ENCODE measurements at regions not wholly inside any gene's neighbourhood (a gene's known extent, or its start where the extent isn't known, plus 50 kb on each side); places are given as distances from the start of the nearest gene placed in this dataset.

GRCh38 chr13:97082461-97083207 lies 88.4 kb upstream of the OXGR1 start:
- Histone ChIP-seq H3K4me1 (ENCODE audit: insufficient read depth, low read length) (no peaks in the 10 kb centered on the region), H3K9ac (ENCODE audit: low read depth, low read length) (no peak overlapping the region), H3K9me3 (ENCODE audit: insufficient read depth, low read depth, low read length) (peaks cover 4% of the 10 kb centered on the region; the same call in 1 of the 2 replicates), H3K36me3 (ENCODE audit: insufficient read depth, low read length) (no peaks in the 10 kb centered on the region), H3K4me3 (ENCODE audit: low read length) (no peak overlapping the region), H3K27ac (ENCODE audit: low read depth, low read length) (no peak overlapping the region), H3K27me3 (ENCODE audit: insufficient read depth, low read length) (no peaks in the 10 kb centered on the region)
- 96% methylated on average over 6 of the region's 6 CpGs for WGBS

DNA sequence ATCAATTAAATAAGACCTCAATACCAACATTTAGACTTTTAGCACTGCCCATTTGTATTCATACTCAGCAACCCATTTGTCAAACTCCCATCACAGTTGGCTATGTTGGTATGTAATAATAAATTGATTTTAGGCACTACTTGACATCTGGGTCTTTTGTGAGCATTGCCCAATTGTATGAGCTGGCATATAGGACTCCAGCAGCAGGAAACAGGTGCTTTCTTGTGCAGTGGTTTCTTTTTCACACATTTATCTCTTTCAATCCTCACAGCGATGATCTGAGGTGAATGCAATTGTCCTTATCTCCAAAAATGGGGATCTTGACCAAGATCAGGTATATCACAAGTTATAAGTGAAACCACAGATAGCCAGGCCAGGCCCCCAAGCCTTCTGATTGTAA lies 96.9 kb upstream of the OXGR1 start:
- H3K36me3 ChIP-seq (ENCODE audit: insufficient read depth, low read length) = no peaks in the 10 kb centered on the region
- H3K27me3 ChIP-seq (ENCODE audit: insufficient read depth, low read length) = no peaks in the 10 kb centered on the region
- H3K9me3 ChIP-seq (ENCODE audit: insufficient read depth, low read depth, low read length) = peaks cover 9% of the 10 kb centered on the region; the same call in 1 of the 2 replicates
- H3K4me3 ChIP-seq (ENCODE audit: low read length) = no peak overlapping the region
- no peak overlapping the region for H3K9ac ChIP-seq (ENCODE audit: low read depth, low read length)
- no peak overlapping the region for H3K27ac ChIP-seq (ENCODE audit: low read depth, low read length)
- 100% methylated on average over 1 of the region's 1 CpG for WGBS
- no peaks in the 10 kb centered on the region for H3K4me1 ChIP-seq (ENCODE audit: insufficient read depth, low read length)

DNA sequence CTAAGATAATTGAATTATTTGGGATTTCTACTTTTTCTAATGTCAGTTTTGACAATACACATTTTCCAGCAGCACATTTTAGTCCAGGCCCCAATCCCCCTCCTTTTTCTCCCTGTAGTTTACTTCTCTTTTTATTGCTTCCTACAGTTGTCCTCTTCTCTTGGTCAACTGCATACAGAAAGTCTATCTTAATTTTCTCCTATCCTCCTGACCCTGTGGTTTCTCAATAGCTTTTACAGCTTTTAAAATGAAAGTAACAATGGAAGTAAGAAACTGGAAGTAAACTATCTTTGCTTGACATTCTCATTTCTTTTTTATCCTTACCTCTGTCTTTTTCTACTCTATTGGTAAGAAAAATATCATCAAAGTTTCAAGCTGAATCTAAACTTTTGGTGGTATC lies 106.5 kb upstream of the OXGR1 start:
- Histone ChIP-seq H3K4me3 (ENCODE audit: low read length) (no peak overlapping the region), H3K4me1 (ENCODE audit: insufficient read depth, low read length) (no peaks in the 10 kb centered on the region), H3K36me3 (ENCODE audit: insufficient read depth, low read length) (no peaks in the 10 kb centered on the region), H3K27me3 (ENCODE audit: insufficient read depth, low read length) (no peaks in the 10 kb centered on the region), H3K9me3 (ENCODE audit: insufficient read depth, low read depth, low read length) (no peaks in the 10 kb centered on the region), H3K9ac (ENCODE audit: low read depth, low read length) (no peak overlapping the region), H3K27ac (ENCODE audit: low read depth, low read length) (no peak overlapping the region)

- no peaks in the 10 kb centered on the region for H3K9me3 ChIP-seq (ENCODE audit: insufficient read depth, low read depth, low read length)
- no peaks in the 10 kb centered on the region for H3K27me3 ChIP-seq (ENCODE audit: insufficient read depth, low read length)
- H3K4me3 ChIP-seq (ENCODE audit: low read length) = no peak overlapping the region
- H3K4me1 ChIP-seq (ENCODE audit: insufficient read depth, low read length) = no peaks in the 10 kb centered on the region
- H3K36me3 ChIP-seq (ENCODE audit: insufficient read depth, low read length) = no peaks in the 10 kb centered on the region
- H3K27ac ChIP-seq (ENCODE audit: low read depth, low read length) = no peak overlapping the region
- no peak overlapping the region for H3K9ac ChIP-seq (ENCODE audit: low read depth, low read length)
Observed at GRCh38 chr13:97101912-97102708, 107.8 kb upstream of the OXGR1 start.

DNA sequence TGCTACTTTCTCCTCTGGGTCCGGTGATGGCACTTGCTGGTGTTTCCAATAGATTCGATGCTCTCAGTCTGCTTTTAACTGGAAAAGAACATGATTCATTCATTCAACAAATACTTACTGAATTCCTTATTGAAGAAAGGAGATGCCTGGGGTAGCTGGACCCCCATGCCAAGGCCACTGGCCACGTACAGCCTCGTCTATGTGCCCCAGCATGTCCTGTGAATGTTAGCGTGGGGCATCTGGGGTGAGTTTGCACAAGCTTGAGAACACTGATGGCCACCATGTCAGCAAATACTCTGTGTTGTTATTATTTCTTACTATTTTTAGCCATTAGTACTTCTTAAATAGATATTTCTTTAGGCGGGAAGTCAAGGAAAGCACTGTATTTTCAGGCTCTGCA lies 112.0 kb upstream of the OXGR1 start:
- H3K9ac ChIP-seq (ENCODE audit: low read depth, low read length) = no peak overlapping the region
- no peaks in the 10 kb centered on the region for H3K36me3 ChIP-seq (ENCODE audit: insufficient read depth, low read length)
- H3K4me1 ChIP-seq (ENCODE audit: insufficient read depth, low read length) = no peaks in the 10 kb centered on the region
- no peak overlapping the region for H3K27ac ChIP-seq (ENCODE audit: low read depth, low read length)
- H3K27me3 ChIP-seq (ENCODE audit: insufficient read depth, low read length) = peaks cover 17% of the 10 kb centered on the region
- H3K4me3 ChIP-seq (ENCODE audit: low read length) = no peak overlapping the region
- WGBS = 83% methylated on average over 6 of the region's 6 CpGs
- H3K9me3 ChIP-seq (ENCODE audit: insufficient read depth, low read depth, low read length) = no peaks in the 10 kb centered on the region

- Histone ChIP-seq H3K27ac (ENCODE audit: low read depth, low read length) (no peak overlapping the region), H3K4me3 (ENCODE audit: low read length) (no peak overlapping the region), H3K27me3 (ENCODE audit: insufficient read depth, low read length) (peaks cover 17% of the 10 kb centered on the region), H3K36me3 (ENCODE audit: insufficient read depth, low read length) (no peaks in the 10 kb centered on the region), H3K4me1 (ENCODE audit: insufficient read depth, low read length) (no peaks in the 10 kb centered on the region), H3K9me3 (ENCODE audit: insufficient read depth, low read depth, low read length) (no peaks in the 10 kb centered on the region), H3K9ac (ENCODE audit: low read depth, low read length) (no peak overlapping the region)
- 95% methylated on average over 12 of the region's 12 CpGs for WGBS
Observed at GRCh38 chr13:97107815-97108529, 113.7 kb upstream of the OXGR1 start.

- WGBS = 96% methylated on average over 3 of the region's 3 CpGs
- H3K9ac ChIP-seq (ENCODE audit: low read depth, low read length) = no peak overlapping the region
- H3K4me3 ChIP-seq (ENCODE audit: low read length) = no peak overlapping the region
- H3K27ac ChIP-seq (ENCODE audit: low read depth, low read length) = no peak overlapping the region
- H3K4me1 ChIP-seq (ENCODE audit: insufficient read depth, low read length) = no peaks in the 10 kb centered on the region
- no peaks in the 10 kb centered on the region for H3K9me3 ChIP-seq (ENCODE audit: insufficient read depth, low read depth, low read length)
- no peaks in the 10 kb centered on the region for H3K36me3 ChIP-seq (ENCODE audit: insufficient read depth, low read length)
- peaks cover 17% of the 10 kb centered on the region for H3K27me3 ChIP-seq (ENCODE audit: insufficient read depth, low read length)
Observed at GRCh38 chr13:97108530-97108900, 113.6 kb upstream of the MBNL2 start.

- Histone ChIP-seq H3K4me3 (ENCODE audit: low read length) (no peak overlapping the region), H3K27me3 (ENCODE audit: insufficient read depth, low read length) (peaks cover 17% of the 10 kb centered on the region), H3K9ac (ENCODE audit: low read depth, low read length) (no peak overlapping the region), H3K27ac (ENCODE audit: low read depth, low read length) (no peak overlapping the region), H3K36me3 (ENCODE audit: insufficient read depth, low read length) (no peaks in the 10 kb centered on the region), H3K9me3 (ENCODE audit: insufficient read depth, low read depth, low read length) (no peaks in the 10 kb centered on the region), H3K4me1 (ENCODE audit: insufficient read depth, low read length) (no peaks in the 10 kb centered on the region)
- WGBS = 80% methylated on average over 4 of the region's 7 CpGs
Observed at GRCh38 chr13:97109256-97109655, 112.9 kb upstream of the MBNL2 start.

- Histone ChIP-seq H3K27ac (ENCODE audit: low read depth, low read length) (no peak overlapping the region), H3K9me3 (ENCODE audit: insufficient read depth, low read depth, low read length) (no peaks in the 10 kb centered on the region), H3K36me3 (ENCODE audit: insufficient read depth, low read length) (no peaks in the 10 kb centered on the region), H3K4me1 (ENCODE audit: insufficient read depth, low read length) (no peaks in the 10 kb centered on the region), H3K27me3 (ENCODE audit: insufficient read depth, low read length) (peaks cover 17% of the 10 kb centered on the region), H3K4me3 (ENCODE audit: low read length) (peak overlapping the region; percentile 31), H3K9ac (ENCODE audit: low read depth, low read length) (peak overlapping the region; percentile 43; the same call in 1 of the 2 replicates)
- 18% methylated on average over 34 of the region's 34 CpGs for WGBS
Observed at GRCh38 chr13:97109841-97110492, 112.2 kb upstream of the MBNL2 start.

- Histone ChIP-seq H3K9me3 (ENCODE audit: insufficient read depth, low read depth, low read length) (no peaks in the 10 kb centered on the region), H3K9ac (ENCODE audit: low read depth, low read length) (no peak overlapping the region), H3K36me3 (ENCODE audit: insufficient read depth, low read length) (no peaks in the 10 kb centered on the region), H3K4me1 (ENCODE audit: insufficient read depth, low read length) (no peaks in the 10 kb centered on the region), H3K27ac (ENCODE audit: low read depth, low read length) (no peak overlapping the region), H3K27me3 (ENCODE audit: insufficient read depth, low read length) (peaks cover 17% of the 10 kb centered on the region), H3K4me3 (ENCODE audit: low read length) (no peak overlapping the region)
- 88% methylated on average over 6 of the region's 6 CpGs for WGBS
Observed at GRCh38 chr13:97110936-97111335, 111.2 kb upstream of the MBNL2 start.

DNA sequence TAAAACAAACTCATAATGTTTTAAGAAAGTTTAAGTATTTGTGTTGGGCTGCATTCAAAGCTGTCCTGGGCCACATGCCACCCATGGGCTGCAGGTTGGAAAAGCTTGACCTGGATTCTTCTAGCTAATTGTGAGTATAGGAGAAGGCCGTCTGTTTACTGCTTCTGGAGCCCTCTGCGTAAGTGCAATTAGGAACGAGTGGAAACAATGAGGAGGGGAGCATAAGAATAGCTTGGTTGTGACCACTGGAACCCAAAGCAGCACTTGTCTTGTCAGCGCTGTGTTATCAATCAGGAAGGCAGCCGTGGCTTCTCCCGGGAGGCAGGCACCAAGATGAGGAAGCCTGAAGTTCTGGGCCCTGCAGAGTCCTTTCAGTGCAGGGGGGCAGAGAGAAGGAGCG lies 110.4 kb upstream of the MBNL2 start:
- no peaks in the 10 kb centered on the region for H3K4me1 ChIP-seq (ENCODE audit: insufficient read depth, low read length)
- H3K27ac ChIP-seq (ENCODE audit: low read depth, low read length) = no peak overlapping the region
- no peak overlapping the region for H3K4me3 ChIP-seq (ENCODE audit: low read length)
- no peaks in the 10 kb centered on the region for H3K9me3 ChIP-seq (ENCODE audit: insufficient read depth, low read depth, low read length)
- no peak overlapping the region for H3K9ac ChIP-seq (ENCODE audit: low read depth, low read length)
- peaks cover 17% of the 10 kb centered on the region for H3K27me3 ChIP-seq (ENCODE audit: insufficient read depth, low read length)
- H3K36me3 ChIP-seq (ENCODE audit: insufficient read depth, low read length) = no peaks in the 10 kb centered on the region
- WGBS = 90% methylated on average over 7 of the region's 7 CpGs
